HCEC 1CT (cell line): ENCODE measurements at regions not wholly inside any gene's neighbourhood (a gene's known extent, or its start where the extent isn't known, plus 50 kb on each side); places are given as distances from the start of the nearest gene placed in this dataset.
"Not testable (repeated sequence)": the region's sequence is repeated elsewhere in the genome, so short reads cannot be mapped to it uniquely, and the experiment has no call there.

Experiments
- DNase-seq: peaks from one replicate; pipeline ENCODE4 v3.0.0-alpha.2; 2017

DNA sequence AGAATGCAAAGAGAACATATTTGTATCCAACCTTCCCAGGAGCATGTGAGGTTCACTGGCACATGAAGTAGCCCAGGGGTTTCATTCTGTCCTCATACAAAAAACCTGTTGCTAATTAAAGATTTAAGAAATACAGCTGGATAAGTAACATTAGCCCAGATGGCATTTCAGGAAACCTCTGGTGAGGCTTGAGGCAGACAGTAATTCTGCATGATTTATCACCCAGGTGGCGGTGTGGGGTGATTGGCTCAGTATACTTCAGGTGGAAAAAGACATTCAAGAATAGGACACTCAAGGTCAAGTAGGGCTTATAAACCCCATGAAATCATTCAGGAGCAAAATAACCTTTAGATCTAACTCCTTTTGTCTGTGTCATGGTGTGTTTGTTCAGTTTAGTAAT, 237.4 kb downstream of the RNF144A start:
- no peak for DNase-seq

DNA sequence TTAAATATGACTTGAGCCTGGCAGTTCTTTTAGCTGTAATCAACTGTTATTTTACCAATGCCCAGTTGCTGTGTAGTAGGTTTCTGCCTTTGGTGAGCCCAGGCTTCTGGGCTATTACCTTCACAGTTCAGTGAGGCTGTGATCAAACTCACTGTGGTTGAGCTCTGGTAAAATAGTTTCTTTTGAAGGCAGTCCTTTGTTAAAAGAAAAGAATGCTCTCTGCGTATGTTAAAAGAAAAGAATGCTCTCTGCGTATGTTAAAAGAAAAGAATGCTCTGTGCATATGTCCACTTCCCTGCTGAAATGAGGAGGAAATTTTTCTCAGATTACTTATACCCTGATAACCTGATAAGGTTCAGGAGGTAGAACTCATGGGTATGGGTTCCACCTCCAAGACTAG, 244.3 kb downstream of the RNF144A start:
- DNase-seq = no peak

DNA sequence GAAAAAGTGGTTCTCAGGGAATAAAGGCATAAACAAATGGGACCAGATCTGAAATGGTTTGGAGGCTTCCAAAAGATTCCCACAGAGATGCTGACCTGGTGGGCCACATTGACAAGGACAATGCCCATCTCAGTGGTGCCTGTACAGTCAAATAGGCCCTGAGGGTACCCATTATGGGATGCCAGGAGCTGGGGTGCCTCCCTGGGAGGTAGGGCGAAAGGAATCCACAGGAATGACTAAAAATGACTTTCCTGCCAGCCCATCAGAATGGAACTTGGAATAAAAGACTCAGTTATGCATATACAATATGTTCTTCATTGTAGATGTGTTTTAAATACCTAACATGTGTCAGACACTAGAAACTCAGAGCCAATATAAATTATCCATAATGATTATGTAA, 248.5 kb downstream of the RNF144A start:
- DNase-seq = no peak

DNA sequence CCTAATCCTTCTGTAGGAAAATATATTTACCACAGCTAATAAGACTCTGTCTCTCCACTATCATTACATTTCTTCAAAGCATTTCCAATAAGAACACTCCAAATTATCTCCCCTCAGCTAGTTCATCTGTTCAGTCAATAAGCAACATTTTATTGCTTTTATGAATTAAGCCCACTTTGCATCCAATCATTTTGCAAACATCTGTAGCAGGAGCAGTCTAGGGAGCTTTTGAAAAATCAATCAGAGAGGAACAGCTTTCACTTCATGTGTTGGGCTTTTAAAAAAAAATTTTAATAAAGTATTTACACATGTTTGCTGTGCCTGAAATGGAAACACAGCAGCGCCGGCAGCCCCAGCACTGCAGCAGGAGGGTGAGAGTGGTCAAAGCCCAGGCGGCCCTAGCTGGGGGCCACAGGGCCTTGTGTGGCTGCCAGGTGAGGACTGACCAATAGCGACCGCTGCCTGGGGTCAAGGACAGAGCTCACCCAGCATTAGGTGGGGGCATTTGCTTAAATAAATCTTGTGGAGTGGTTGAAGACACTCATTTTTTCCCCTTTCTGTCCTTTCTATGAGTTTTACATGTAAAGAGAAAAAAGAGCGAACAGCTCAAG, 250.7 kb downstream of the RNF144A start:
- DNase-seq = no peak

DNA sequence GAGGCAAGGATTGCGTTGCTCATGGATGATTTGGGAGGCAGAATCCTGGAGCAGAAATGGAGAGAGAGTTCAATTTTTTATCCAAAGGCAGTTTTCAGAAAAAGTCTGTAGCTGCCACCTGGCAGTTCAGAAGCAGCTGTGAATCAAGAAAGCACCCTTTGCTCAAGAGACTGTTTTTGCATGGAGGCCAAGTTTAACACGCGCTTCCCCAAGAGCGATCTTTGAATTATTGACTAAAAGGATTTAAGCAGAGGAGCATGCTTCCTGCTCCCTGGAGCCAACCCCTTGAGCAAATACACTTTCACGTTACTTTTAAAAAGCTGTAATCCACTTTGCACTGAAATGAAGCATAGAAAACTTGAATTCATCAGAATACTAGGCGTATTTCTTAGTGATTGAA, 252.4 kb downstream of the RNF144A start:
- no peak for DNase-seq

DNA sequence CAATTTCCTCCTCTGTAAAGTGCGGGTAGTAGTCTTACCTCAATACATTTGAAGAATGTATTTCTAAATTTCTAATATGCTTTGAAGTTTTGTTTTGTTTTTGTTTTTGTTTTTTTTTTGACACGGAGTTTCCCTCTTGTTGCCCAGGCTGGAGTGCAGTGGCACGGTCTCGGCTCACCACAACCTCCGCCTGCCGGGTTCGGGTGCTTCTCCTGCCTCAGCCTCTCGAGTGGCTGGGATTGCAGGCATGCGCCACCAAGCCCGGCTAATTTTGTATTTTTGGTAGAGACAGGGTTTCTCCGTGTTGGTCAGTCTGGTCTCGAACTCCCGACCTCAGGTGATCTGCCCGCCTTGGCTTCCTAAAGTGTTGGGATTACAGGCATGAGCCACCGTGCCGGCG, 261.8 kb downstream of the RNF144A start:
- DNase-seq = not testable (repeated sequence)

DNA sequence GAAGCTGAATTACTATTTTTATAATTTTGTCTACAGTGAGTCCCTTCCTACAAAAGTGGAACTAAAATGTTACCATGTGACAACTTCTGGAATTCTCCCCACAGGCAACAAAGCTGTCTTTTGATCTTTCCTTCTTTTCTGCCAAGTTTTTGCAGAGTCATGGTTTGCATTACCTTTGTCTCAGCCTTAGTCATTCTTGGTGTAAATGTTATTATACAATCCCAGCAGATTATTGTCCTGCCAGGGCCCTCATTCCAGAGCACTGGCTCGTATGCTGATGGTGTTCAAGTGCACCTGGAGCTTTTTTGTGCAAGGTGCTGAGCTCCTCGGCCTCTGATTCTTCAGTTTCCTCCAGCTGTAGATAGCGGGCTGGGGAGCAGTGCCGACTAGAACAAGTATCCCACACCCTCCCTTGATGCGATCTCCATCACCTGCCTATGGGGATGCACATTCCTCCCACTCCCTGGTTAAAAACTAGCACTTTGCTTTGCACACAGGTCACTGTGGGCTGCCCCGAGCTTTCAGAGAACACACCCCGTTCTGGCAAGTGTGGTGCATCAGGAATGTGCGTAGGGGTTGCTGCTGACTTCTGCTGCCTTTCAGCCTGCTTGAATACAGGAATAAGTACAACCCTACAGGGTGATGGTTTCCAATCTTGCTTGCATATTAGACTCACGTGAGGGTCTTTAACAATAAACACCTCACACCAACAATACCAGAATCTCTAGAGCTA, 263.6 kb downstream of the RNF144A start:
- DNase-seq = no peak

DNA sequence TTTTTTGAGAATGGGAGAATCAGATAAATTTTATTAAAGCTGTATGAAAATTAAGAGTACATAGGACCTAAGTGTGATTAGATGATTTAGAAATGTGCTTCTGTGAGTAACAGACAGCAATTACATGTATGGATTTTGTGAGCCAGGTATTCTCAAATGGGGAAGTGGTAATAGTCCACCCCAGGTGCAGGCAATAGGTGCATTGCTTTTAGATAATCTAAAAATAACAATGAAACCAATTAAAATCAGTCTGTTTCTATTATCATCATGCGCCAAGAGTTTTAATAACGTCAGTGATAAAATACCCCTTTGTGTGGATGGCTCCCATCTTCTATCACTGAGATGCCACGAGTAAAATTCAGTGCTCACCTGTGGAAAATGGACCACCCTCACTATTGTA, 265.3 kb downstream of the RNF144A start:
- no peak for DNase-seq

DNA sequence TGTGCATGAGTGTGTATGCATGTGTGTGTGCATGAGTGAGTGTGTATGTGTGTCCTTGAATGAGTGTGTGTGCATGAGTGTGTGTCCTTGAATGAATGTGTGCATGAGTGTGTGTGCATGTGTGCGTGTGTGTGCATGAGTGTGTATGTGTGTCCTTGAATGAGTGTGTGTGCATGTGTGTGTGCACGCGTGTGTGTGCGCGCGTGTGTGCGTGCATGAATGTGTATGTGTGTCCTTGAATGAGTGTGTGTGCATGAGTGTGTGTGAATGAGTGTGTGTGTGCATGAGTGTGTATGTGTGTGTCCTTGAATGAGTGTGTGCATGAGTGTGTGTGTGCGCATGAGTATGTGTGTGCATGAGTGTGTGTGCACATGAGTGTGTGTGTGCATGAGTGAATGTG, 271.9 kb downstream of the RNF144A start:
- DNase-seq = no peak

DNA sequence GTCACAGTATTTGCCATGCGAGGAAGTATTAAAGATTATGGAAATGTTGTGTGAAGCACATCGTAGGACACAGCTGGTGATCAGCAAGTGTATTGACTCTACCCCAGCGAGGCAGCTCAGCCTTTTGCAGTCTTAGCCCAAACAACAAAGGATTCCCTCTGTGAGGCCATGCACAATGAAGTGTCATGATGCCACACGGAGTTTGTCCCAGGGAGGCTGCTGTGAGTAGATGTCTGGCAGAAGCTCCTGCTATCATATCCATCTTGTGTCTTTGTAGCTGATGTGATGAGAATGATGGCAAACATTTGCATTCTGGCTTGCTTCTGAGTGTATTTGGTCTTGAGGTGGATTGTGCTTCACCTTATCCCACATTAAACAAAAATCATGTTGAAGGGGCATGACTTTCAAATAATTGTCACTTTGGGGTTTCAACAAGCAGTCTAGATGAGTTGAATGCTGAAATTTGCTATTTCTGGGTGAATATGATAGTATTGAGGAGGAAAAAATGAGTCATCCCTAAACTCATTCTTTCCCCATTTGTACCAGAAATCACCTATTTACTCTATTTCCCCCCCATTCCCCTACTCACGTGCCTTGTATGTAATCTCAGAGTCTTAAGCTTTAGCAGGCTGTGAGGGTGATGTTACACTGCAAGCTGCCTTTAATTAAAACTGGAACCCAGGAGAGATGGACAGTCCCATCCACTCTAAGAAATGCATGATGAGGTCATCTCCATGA, 273.5 kb downstream of the RNF144A start:
- DNase-seq = no peak

DNA sequence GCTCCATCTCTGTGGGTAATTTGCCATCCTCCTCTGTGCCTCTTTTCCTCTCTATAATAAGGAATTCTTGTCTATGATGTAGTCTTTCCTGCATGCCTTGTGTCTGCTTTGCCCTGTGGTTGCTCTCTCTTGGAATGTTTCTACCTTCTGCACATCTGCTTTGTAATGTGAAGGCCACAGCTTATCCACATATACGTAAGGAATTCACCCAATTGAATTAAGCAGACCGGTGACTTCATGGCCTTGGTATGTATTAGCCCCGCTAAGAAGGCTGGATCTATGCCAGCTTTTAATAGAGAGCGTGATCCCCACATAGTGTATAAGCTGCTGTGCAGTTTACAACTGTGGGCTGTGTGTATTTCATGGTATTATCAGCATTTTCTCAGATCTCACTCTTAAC, 274.7 kb downstream of the RNF144A start:
- DNase-seq = no peak

DNA sequence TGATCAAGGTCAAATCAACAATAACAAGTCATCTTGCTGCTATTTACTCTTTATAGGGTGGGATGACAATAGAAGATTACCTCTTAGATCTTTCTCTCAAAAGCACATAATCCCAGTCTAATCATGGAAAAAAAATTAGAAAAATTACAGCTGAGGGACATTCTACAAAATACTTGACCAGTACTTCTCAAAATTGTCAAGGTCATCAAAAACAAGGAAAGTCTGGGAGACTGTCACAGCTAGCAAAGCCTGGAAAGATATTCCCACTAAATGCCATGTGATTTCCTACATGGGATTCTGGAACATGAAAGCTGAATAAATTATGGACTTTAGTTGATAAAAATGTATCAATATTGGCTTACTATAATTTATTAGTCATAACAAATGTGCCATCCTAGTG, 276.2 kb downstream of the RNF144A start:
- DNase-seq = no peak

DNA sequence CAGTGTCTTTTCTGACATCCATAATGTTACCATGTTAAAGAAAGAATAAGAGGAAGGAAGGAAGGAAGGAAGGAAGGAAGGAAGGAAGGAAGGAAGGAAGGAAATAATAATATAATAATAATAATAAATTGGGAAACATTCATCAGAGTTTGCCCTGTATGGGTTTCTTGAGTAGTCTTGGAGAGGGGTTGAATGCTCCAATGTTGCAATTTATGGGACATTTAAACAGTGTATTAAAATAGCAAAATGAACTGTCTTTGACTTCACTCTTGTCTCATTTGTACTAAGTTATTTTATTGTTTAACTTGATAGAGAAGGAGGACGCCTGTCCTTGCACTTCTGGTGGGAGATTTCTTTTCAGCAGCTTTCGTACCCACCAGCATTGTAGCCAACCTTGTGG, 277.7 kb downstream of the RNF144A start:
- DNase-seq = no peak

DNA sequence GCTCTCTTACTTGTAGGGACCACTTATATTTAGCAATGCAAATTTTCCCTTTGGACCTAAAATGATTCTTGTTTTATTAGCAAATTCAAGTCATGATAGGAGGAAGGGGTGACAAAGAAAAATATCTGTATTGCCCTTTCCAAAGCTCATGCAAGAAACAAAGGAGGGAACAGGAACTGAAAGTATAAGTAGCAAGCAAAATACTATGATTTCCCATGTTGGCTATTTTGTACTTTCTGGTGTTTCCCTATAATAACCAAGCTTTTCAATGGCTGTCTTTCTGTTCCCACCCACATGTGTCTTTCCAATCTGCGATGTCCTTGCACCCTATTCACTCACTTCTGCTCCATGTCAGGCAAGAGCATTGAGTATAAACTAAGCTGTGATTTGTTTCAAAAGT, 279.7 kb downstream of the RNF144A start:
- no peak for DNase-seq

DNA sequence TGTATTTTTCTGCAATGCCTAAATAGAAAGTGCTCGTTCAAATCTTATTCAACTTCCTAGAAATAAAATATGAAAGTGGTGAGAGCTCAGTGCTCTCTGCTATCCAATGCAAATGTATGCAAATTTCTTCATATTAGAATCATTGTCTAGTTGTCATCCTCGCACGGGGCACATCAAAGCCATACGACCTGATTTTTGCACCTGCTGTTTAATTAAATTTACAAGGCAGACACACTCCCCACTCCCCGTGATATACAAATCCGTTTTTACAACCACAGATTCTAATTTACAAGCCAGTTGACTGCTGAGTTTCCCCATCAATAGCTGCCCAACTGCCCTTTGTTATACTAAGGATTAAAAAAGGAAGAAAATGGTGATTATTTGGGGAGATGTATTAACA, 284.6 kb downstream of the RNF144A start:
- DNase-seq = no peak

DNA sequence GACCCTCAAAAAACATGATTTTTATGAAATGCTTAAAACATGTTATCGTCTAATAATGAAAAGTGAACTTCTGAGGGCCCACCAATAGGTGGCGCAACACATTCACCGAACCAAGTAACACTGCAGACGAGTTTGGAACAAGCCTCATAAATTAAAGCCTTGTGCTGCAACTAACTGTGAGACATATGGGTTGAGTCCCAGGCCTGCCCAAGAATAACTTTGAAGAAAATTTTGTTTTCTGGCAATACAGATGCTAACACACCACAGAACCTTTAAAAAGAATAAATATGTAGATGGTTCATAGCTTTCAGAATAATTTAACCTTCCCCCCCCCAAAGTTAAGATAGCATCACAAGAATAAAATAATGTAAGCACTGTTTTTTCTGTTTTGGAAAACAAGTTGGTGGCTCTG, 285.9 kb downstream of the RNF144A start:
- DNase-seq = no peak

DNA sequence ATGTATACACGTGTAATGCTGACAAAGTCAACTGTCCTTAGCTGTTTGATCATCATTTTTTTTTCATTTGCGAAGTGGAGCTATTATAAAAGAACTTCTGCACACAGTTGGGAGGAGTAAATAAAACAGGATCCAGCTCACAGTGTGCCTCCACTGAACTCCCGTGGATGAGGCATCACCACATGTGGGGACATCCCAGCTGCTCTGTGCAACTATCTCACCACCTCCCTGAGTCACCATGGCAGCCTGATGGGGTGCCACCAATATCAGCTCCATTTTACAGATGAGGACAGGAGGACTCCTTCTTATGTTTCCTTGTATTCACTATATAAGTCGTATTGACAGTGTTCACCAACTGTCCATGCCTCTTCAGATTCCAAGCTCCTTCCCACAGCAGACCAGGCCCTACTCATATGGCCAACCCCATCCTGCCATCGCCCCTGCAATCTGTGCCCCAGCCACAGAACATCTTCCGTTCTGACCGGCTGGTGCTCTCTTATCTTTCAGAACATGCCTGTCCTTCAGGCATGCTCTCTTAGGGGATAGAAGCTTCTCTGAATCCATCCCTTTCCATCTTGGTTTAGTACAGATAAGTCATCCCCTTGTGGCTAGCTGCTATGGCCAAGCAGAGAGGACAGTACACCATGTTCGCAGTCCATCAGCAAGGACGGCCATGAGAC, 288.1 kb downstream of the RNF144A start:
- DNase-seq = no peak

DNA sequence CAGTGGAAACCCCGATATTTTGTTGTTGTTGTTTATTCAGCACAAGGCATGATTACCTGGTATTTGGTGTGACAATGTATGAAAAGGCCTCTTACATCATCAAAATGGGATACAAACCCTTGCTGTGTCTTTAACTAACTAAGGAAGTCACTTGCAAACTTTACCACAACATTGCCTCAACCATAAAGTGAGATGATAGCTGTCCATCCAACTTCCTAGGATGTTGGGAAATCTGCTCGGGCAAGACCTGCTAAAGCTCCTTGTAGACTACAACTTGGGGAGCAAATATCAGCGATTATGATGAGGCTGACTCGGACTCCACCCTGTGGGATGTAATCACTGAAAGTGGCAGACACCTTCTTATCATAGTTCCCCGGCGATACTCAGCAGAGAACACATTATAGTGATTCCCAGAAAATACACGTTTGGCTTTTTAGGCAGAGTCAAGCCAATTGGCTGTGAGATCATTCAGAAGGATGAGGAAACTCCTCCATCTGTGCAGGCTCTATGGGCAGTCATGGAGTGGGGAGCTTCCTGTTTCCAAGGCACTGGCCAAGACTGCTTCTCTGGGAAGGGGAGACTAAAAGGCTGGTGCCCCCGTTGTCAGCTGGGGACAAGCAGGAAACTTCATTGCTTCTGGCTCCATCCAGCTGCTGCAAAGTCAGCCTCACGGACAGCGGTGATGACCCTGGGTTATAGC, 289.0 kb downstream of the RNF144A start:
- DNase-seq = no peak

DNA sequence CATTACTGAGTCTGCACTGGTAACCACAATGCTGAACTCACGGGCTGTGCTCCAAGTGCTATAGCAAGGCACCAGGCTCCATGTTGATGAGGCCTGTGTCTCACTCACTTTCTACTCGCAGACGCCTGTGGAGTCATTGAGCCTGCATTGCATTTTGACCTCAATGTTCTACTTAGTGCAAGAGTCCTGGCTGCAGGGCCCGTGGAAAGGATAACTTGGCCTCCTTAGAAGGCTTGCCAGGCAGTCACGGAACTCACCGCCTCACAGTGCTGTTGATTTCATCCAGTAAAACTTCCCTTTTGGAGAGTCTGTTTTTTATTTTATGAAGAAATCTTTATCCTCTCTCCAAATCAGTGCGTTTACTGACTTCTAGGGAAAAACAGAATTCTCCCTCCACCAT, 290.4 kb downstream of the RNF144A start:
- DNase-seq = no peak

DNA sequence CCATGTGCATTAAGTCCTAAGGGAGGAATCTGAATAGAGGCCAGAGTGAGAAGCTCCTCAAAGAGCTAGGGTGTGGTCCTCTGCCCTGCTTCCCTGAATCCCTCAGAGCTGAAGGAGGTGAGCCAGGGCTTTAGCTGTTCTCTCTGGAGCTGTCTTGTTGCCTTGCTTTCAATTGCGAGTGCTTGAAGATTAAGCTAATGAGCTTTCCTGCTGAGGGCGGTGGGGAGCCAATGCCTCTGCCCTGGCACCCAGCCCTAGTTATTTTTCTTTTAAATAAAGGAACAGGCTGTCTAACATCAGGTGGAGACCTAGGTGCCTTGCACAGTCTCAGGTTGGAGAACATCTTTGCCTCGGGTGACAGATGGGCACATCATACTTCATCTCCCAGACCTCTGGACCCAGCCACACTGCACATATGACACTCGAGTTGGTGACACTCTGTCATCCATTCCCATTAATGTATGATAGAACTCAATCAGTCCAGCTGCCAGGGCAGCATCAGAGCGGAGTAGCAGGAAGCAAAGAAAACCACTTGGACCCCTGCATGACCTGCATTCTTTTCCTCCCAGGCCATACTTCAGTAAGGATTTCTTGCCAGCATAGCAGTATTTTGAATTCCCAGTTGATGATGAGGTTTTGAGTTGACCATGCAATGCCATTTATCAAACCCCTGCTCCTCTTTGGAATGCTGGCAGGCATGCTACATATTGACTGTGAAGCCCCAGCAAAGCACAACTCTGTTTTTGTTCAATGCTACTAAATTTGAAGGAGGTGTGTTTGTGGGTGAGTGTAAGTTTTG, 292.7 kb downstream of the RNF144A start:
- DNase-seq = no peak

DNA sequence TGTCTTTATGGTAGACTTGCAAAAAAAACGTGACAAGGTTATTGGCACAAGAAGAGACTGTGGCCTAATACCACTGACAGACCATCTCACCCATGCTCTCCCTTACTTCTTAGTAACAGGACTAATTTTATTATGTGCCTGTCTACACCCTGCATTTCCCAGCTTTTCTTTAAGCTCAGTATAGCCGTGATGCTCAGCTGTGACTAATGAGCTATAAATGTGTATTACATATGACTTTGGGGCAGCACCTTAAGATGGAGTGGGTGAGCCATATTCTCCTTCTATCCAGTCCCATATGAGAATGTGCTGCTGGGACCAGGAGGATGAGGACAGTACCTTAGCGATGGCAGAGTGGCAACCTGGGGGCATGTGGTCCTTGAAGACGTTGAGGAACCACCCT, 293.5 kb downstream of the RNF144A start:
- no peak for DNase-seq

DNA sequence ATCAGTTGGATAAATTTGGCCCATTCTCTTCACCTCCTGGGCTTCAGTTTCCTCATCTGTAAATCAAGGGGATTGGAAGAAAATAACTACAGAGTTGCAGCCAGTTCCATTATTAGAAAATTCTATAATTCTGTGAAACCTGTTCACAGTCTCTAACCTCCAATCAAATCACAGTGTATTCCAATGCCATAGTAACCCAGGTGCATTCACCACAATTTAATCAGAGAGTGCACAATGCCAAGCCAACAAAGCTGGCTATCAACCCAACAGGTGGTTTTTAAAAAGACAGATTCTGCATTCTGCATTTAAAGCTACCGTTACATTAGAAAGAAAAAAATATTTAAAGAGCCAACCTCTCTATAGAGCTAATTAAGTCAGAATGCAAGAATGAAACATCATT, 308.6 kb downstream of the RNF144A start:
- no peak for DNase-seq
